ENCODE measurements at regions not wholly inside any gene's neighbourhood (a gene's known extent, or its start where the extent isn't known, plus 50 kb on each side); places are given as distances from the start of the nearest gene placed in this dataset.

GRCh38 chr20:40468759-40469158 lies 220.3 kb downstream of the MAFB start:
- Histone ChIP-seq H2AFZ (ENCODE audit: low read depth, low read length, severe bottlenecking) (no peak overlapping the region), H3K36me3 (ENCODE audit: low read length) (no peaks in the 10 kb centered on the region), H3K27ac (ENCODE audit: low read depth, low read length) (no peak overlapping the region), H3K79me2 (ENCODE audit: insufficient read depth, low read length) (no peaks in the 10 kb centered on the region), H3K9ac (ENCODE audit: low read length) (no peak overlapping the region), H4K20me1 (ENCODE audit: low read depth, low read length) (no peaks in the 10 kb centered on the region), H3K4me2 (ENCODE audit: low read depth, low read length, poor library complexity, severe bottlenecking) (no peak overlapping the region), H3K27me3 (ENCODE audit: low read length) (no peaks in the 10 kb centered on the region), H3K4me3 (ENCODE audit: insufficient read depth, low read length, poor library complexity, severe bottlenecking) (no peak overlapping the region), H3K9me3 (ENCODE audit: insufficient read depth, low read length) (no peaks in the 10 kb centered on the region), H3K9me2 (replicated peaks; ENCODE audit: insufficient read depth, low read length) (no peaks in the 10 kb centered on the region), H3F3A (ENCODE audit: insufficient read depth) (no peaks in the 10 kb centered on the region)
- no peak for TF ChIP-seq EZH2phosphoT487 (conservative IDR thresholded peaks at IDR 0.05; ENCODE audit: low read length)
- no peak for TF ChIP-seq CTCF (IDR thresholded peaks at IDR 0.05; ENCODE audit: insufficient read depth, low read length, poor library complexity, severe bottlenecking)

- Histone ChIP-seq H3F3A (ENCODE audit: insufficient read depth) (no peaks in the 10 kb centered on the region), H3K79me2 (ENCODE audit: insufficient read depth, low read length) (no peaks in the 10 kb centered on the region), H3K27ac (ENCODE audit: low read depth, low read length) (no peak overlapping the region), H3K9me2 (replicated peaks; ENCODE audit: insufficient read depth, low read length) (no peaks in the 10 kb centered on the region), H3K9me3 (ENCODE audit: insufficient read depth, low read length) (no peaks in the 10 kb centered on the region), H3K36me3 (ENCODE audit: low read length) (no peaks in the 10 kb centered on the region), H3K4me2 (ENCODE audit: low read depth, low read length, poor library complexity, severe bottlenecking) (no peak overlapping the region), H3K9ac (ENCODE audit: low read length) (no peak overlapping the region), H2AFZ (ENCODE audit: low read depth, low read length, severe bottlenecking) (no peak overlapping the region), H4K20me1 (ENCODE audit: low read depth, low read length) (no peaks in the 10 kb centered on the region), H3K4me3 (ENCODE audit: insufficient read depth, low read length, poor library complexity, severe bottlenecking) (no peak overlapping the region), H3K27me3 (ENCODE audit: low read length) (no peaks in the 10 kb centered on the region)
- TF ChIP-seq CTCF (IDR thresholded peaks at IDR 0.05; ENCODE audit: insufficient read depth, low read length, poor library complexity, severe bottlenecking): no peak
- TF ChIP-seq EZH2phosphoT487 (conservative IDR thresholded peaks at IDR 0.05; ENCODE audit: low read length): no peak
Measured at GRCh38 chr20:40467703-40468411, 221.2 kb downstream of the MAFB start.

GRCh38 chr20:40467067-40467466 lies 222.0 kb downstream of the MAFB start:
- H3K4me2 ChIP-seq (ENCODE audit: low read depth, low read length, poor library complexity, severe bottlenecking): no peak overlapping the region
- H2AFZ ChIP-seq (ENCODE audit: low read depth, low read length, severe bottlenecking): no peak overlapping the region
- H3K9me3 ChIP-seq (ENCODE audit: insufficient read depth, low read length): no peaks in the 10 kb centered on the region
- no peak overlapping the region for H3K9ac ChIP-seq (ENCODE audit: low read length)
- no peak for TF ChIP-seq CTCF (IDR thresholded peaks at IDR 0.05; ENCODE audit: insufficient read depth, low read length, poor library complexity, severe bottlenecking)
- no peak for TF ChIP-seq EZH2phosphoT487 (conservative IDR thresholded peaks at IDR 0.05; ENCODE audit: low read length)
- no peaks in the 10 kb centered on the region for H3K9me2 ChIP-seq (replicated peaks; ENCODE audit: insufficient read depth, low read length)
- no peak overlapping the region for H3K27ac ChIP-seq (ENCODE audit: low read depth, low read length)
- no peak overlapping the region for H3K4me3 ChIP-seq (ENCODE audit: insufficient read depth, low read length, poor library complexity, severe bottlenecking)
- H3K27me3 ChIP-seq (ENCODE audit: low read length): no peaks in the 10 kb centered on the region; the same call in 1 of the 2 replicates
- H3K79me2 ChIP-seq (ENCODE audit: insufficient read depth, low read length): no peaks in the 10 kb centered on the region
- no peaks in the 10 kb centered on the region for H3K36me3 ChIP-seq (ENCODE audit: low read length)
- no peaks in the 10 kb centered on the region for H3F3A ChIP-seq (ENCODE audit: insufficient read depth)
- H4K20me1 ChIP-seq (ENCODE audit: low read depth, low read length): no peaks in the 10 kb centered on the region

Measured in SU-DHL-6 (cell line).